Loucy (cell line): ENCODE measurements at regions not wholly inside any gene's neighbourhood (a gene's known extent, or its start where the extent isn't known, plus 50 kb on each side); places are given as distances from the start of the nearest gene placed in this dataset.

Source experiments
- H2AFZ ChIP-seq: fragments of 200-600 bp; sonication (generic); 2 replicates; pipeline ENCODE4 v1.6.0; 2016; ENCODE audit warnings: antibody characterized with exemption, mild to moderate bottlenecking, low read length, moderate library complexity
- H3F3A ChIP-seq: fragments of 200-600 bp; 2 replicates; pipeline ENCODE4 v1.6.0; 2016; ENCODE audit warnings: antibody characterized with exemption, low read depth, mild to moderate bottlenecking
- H3K27me3 ChIP-seq: fragments of 200-600 bp; sonication (generic); 2 replicates; pipeline ENCODE4 v1.6.1; 2014; ENCODE audit warnings: low read length, mild to moderate bottlenecking; ENCODE audit not compliant: insufficient read depth, poor library complexity, severe bottlenecking
- H3K36me3 ChIP-seq: fragments of 200-600 bp; sonication (generic); 2 replicates; pipeline ENCODE4 v1.6.1; 2016; ENCODE audit warnings: low read length; ENCODE audit not compliant: insufficient read depth
- H3K4me1 ChIP-seq: fragments of 200-600 bp; sonication (generic); 2 replicates; pipeline ENCODE4 v1.5.1; 2014; ENCODE audit warnings: low read length, mild to moderate bottlenecking; ENCODE audit not compliant: insufficient read depth, poor library complexity, severe bottlenecking
- H3K4me2 ChIP-seq: fragments of 200-600 bp; sonication (generic); 2 replicates; pipeline ENCODE4 v1.6.0; 2014; ENCODE audit warnings: antibody characterized with exemption, low read length, low read depth, mild to moderate bottlenecking; ENCODE audit not compliant: poor library complexity, severe bottlenecking
- H3K4me3 ChIP-seq: fragments of 200-600 bp; sonication (generic); 2 replicates; pipeline ENCODE4 v1.5.1; 2014; ENCODE audit warnings: low read length, mild to moderate bottlenecking, mixed read lengths; ENCODE audit not compliant: poor library complexity, severe bottlenecking
- H3K79me2 ChIP-seq: fragments of 200-600 bp; sonication (generic); 2 replicates; pipeline ENCODE4 v1.6.1; 2014; ENCODE audit warnings: low read length; ENCODE audit not compliant: insufficient read depth
- H3K9ac ChIP-seq: fragments of 200-600 bp; sonication (generic); 2 replicates; pipeline ENCODE4 v1.6.0; 2014; ENCODE audit warnings: mild to moderate bottlenecking, low read depth, low read length, moderate library complexity; ENCODE audit not compliant: poor library complexity, severe bottlenecking
- H3K9me2 ChIP-seq: fragments of 200-600 bp; sonication (generic); replicated peaks from 2 replicates; pipeline ENCODE4 v1.6.1; 2016; ENCODE audit warnings: low read depth, low read length, mixed read lengths
- H3K9me3 ChIP-seq: fragments of 200-600 bp; sonication (generic); 2 replicates; pipeline ENCODE4 v1.6.1; 2014; ENCODE audit warnings: mild to moderate bottlenecking, antibody characterized with exemption, low read length, low read depth; ENCODE audit not compliant: insufficient read depth
- H4K20me1 ChIP-seq: fragments of 200-600 bp; sonication (generic); 2 replicates; pipeline ENCODE4 v1.6.0; 2014; ENCODE audit warnings: antibody characterized with exemption, low read length, mild to moderate bottlenecking; ENCODE audit not compliant: insufficient read depth, poor library complexity, severe bottlenecking
- EZH2phosphoT487 ChIP-seq: fragments of 200-600 bp; IDR thresholded peaks from 2 replicates; pipeline ENCODE4 v1.6.1; 2018; ENCODE audit warnings: antibody characterized with exemption, mild to moderate bottlenecking, moderate library complexity, borderline replicate concordance
- TF ChIP-seq, protein P1 (sequence below): fragments of 200-600 bp; sonication (generic); conservative IDR thresholded peaks from 2 replicates; pipeline ENCODE4 v1.5.1; 2014; ENCODE audit warnings: mild to moderate bottlenecking, antibody characterized with exemption, low read length

DNA sequence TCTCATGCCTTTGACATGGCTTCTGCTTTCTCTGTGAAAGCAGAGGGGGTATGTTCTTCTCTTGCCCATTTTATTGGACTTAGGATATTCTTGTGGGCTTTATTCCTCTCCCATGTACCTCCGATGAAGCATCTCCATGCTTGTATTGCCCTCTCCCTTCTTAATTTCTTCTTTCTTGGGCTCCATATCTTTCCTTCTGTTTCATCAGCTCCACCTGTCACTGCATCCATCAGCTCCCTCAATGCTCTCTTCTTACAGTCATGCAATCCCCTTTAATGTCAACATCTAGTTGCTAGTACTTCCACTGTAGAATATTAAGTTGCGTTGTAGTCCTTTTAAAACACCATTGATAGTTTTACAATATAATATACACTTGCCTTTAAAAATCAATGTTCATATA, 257.6 kb downstream of the GPAT3 start:
- TF ChIP-seq EZH2phosphoT487 = no peak
- TF ChIP-seq, protein P1, sequence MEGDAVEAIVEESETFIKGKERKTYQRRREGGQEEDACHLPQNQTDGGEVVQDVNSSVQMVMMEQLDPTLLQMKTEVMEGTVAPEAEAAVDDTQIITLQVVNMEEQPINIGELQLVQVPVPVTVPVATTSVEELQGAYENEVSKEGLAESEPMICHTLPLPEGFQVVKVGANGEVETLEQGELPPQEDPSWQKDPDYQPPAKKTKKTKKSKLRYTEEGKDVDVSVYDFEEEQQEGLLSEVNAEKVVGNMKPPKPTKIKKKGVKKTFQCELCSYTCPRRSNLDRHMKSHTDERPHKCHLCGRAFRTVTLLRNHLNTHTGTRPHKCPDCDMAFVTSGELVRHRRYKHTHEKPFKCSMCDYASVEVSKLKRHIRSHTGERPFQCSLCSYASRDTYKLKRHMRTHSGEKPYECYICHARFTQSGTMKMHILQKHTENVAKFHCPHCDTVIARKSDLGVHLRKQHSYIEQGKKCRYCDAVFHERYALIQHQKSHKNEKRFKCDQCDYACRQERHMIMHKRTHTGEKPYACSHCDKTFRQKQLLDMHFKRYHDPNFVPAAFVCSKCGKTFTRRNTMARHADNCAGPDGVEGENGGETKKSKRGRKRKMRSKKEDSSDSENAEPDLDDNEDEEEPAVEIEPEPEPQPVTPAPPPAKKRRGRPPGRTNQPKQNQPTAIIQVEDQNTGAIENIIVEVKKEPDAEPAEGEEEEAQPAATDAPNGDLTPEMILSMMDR = no peak
- Histone ChIP-seq H4K20me1 (no peaks in the 10 kb centered on the region), H2AFZ (no peak overlapping the region), H3K4me3 (no peak overlapping the region), H3K9me2 (no peaks in the 10 kb centered on the region), H3K9me3 (no peaks in the 10 kb centered on the region), H3K79me2 (no peaks in the 10 kb centered on the region), H3K4me1 (peaks cover 10% of the 10 kb centered on the region), H3K27me3 (no peaks in the 10 kb centered on the region), H3K4me2 (no peak overlapping the region), H3K9ac (no peak overlapping the region), H3F3A (no peaks in the 10 kb centered on the region), H3K36me3 (no peaks in the 10 kb centered on the region)

DNA sequence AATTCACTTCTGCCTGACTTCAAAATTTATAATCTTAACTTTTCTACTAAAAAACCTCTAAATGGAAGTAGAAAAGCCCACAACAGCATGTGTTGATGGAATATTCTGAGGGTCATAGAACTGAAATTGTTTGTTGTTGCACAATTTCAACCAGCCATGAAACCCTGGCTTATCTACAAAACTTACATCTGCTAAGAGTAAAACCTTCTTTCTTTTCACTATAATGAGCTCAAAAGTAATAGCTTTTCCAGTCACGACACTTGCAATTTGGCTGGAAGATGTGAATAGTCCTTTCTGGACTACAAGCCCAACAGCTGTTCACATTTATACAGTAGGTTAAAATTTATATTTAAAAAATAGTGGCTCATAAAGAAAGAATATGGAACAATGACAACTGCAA, 250.0 kb downstream of the GPAT3 start:
- H3K9me3 ChIP-seq = no peaks in the 10 kb centered on the region
- H3K4me2 ChIP-seq = no peak overlapping the region
- H3K79me2 ChIP-seq = no peaks in the 10 kb centered on the region
- H3K9ac ChIP-seq = no peak overlapping the region
- H4K20me1 ChIP-seq = no peaks in the 10 kb centered on the region
- H3K27me3 ChIP-seq = no peaks in the 10 kb centered on the region
- no peaks in the 10 kb centered on the region for H3F3A ChIP-seq
- no peak overlapping the region for H3K4me3 ChIP-seq
- no peaks in the 10 kb centered on the region for H3K9me2 ChIP-seq
- TF ChIP-seq EZH2phosphoT487 = no peak
- TF ChIP-seq, protein P1 = no peak
- no peaks in the 10 kb centered on the region for H3K4me1 ChIP-seq
- no peak overlapping the region for H2AFZ ChIP-seq
- no peaks in the 10 kb centered on the region for H3K36me3 ChIP-seq

DNA sequence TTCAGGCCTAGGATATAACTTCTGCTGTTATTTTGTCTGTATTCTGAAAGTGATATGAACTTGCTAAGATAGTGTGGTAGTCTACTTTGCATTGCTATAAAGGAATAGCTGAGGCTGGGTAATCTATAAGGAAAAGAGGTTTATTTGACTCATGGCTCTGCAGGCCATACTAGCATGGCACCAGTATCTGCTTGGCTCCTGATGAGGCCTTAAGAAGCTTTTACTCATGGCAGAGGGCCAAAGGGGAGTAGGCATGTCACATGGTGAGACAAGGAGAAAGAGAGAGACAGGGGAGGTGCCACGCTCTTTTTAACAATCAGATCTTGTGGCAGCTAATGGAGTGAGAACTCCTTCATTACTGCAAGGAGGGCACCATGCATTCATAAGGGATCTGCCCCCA, 247.3 kb downstream of the GPAT3 start:
- no peak for TF ChIP-seq EZH2phosphoT487
- TF ChIP-seq, protein P1 = no peak

More for the DNA sequence above, 247.3 kb downstream of the GPAT3 start:
- no peak overlapping the region for H3K4me3 ChIP-seq
- H3K4me1 ChIP-seq = no peaks in the 10 kb centered on the region
- no peak overlapping the region for H3K4me2 ChIP-seq
- H3K27me3 ChIP-seq = no peaks in the 10 kb centered on the region
- no peaks in the 10 kb centered on the region for H3K9me3 ChIP-seq
- no peak overlapping the region for H2AFZ ChIP-seq
- no peaks in the 10 kb centered on the region for H3F3A ChIP-seq
- no peaks in the 10 kb centered on the region for H3K9me2 ChIP-seq
- H3K9ac ChIP-seq = no peak overlapping the region
- H4K20me1 ChIP-seq = no peaks in the 10 kb centered on the region
- H3K36me3 ChIP-seq = no peaks in the 10 kb centered on the region
- H3K79me2 ChIP-seq = no peaks in the 10 kb centered on the region
